Hematopoietic multipotent progenitor cell treated with erythropoietin and hydrocortisone succinate and interleukin-3 and kit ligand, for 17 days (in vitro differentiated cells): ENCODE measurements at regions not wholly inside any gene's neighbourhood (a gene's known extent, or its start where the extent isn't known, plus 50 kb on each side); places are given as distances from the start of the nearest gene placed in this dataset.

Experiments
- DNase-seq: peaks from one replicate; pipeline ENCODE4 v3.0.0-alpha.2; 2015; ENCODE audit warnings: low spot score

- DNase-seq: no peak
Observed at GRCh38 chr5:96340357-96340756, 92.7 kb downstream of the PCSK1 start.

GRCh38 chr5:96339862-96340261 lies 93.2 kb downstream of the PCSK1 start:
- peak; percentile 31 for DNase-seq

- peak; percentile 10 for DNase-seq
Observed at GRCh38 chr5:96338624-96339415, 94.2 kb downstream of the PCSK1 start.

- DNase-seq: no peak
Observed at GRCh38 chr5:96338091-96338490, 95.0 kb downstream of the PCSK1 start.

- no peak for DNase-seq
Observed at GRCh38 chr5:96337048-96337781, 95.8 kb downstream of the PCSK1 start.

- peak; percentile 75 for DNase-seq
Observed at GRCh38 chr5:96336351-96336985, 96.6 kb downstream of the PCSK1 start.

GRCh38 chr5:96335873-96336272 lies 97.2 kb downstream of the PCSK1 start:
- no peak for DNase-seq

GRCh38 chr5:96333391-96333790 lies 99.7 kb downstream of the PCSK1 start:
- DNase-seq: no peak

GRCh38 chr5:96332535-96333366 lies 100.3 kb downstream of the PCSK1 start:
- DNase-seq: no peak

- DNase-seq: no peak
Observed at GRCh38 chr5:96331681-96332361, 101.2 kb downstream of the PCSK1 start.

- DNase-seq: no peak
Observed at GRCh38 chr5:96331210-96331609, 101.8 kb downstream of the PCSK1 start.

GRCh38 chr5:96330530-96331140 lies 102.4 kb downstream of the PCSK1 start:
- no peak for DNase-seq

GRCh38 chr5:96329886-96330529 lies 103.0 kb downstream of the PCSK1 start:
- DNase-seq: no peak

- no peak for DNase-seq
Observed at GRCh38 chr5:96329289-96329688, 103.8 kb downstream of the PCSK1 start.

GRCh38 chr5:96327722-96328121 lies 105.3 kb downstream of the PCSK1 start:
- DNase-seq: no peak

- DNase-seq: no peak
Observed at GRCh38 chr5:96326902-96327301, 106.1 kb downstream of the PCSK1 start.

GRCh38 chr5:96324708-96325107 lies 108.3 kb downstream of the PCSK1 start:
- DNase-seq: no peak

GRCh38 chr5:96322865-96323264 lies 110.2 kb downstream of the PCSK1 start:
- DNase-seq: no peak

- DNase-seq: no peak
Observed at GRCh38 chr5:96322217-96322616, 110.8 kb downstream of the PCSK1 start.

GRCh38 chr5:96321345-96321744 lies 111.7 kb downstream of the PCSK1 start:
- DNase-seq: no peak

- no peak for DNase-seq
Observed at GRCh38 chr5:96320797-96321196, 112.3 kb downstream of the PCSK1 start.
